Memory B cell (primary cell): ENCODE measurements at regions not wholly inside any gene's neighbourhood (a gene's known extent, or its start where the extent isn't known, plus 50 kb on each side); places are given as distances from the start of the nearest gene placed in this dataset.

Experiments used
- ATAC-seq: fragments of 150-1000 bp; cut with Tn5 transposase; 2 replicates; pipeline ENCODE4 v1.10.0; 2021; ENCODE audit warnings: low read depth, mild to moderate bottlenecking, moderate library complexity
- DNase-seq, 2 donors: peaks; one replicate each; pipeline ENCODE4 v3.0.0; 2022; ENCODE audit warnings: low spot score in 2 of 2
- H3K27ac Mint-ChIP-seq: one replicate; pipeline ENCODE4 v1.8.0; 2022; ENCODE audit warnings: mild to moderate bottlenecking, moderate library complexity, mixed read lengths
- H3K27me3 Mint-ChIP-seq: one replicate; pipeline ENCODE4 v1.8.0; 2022; ENCODE audit warnings: mixed read lengths
- H3K36me3 Mint-ChIP-seq: one replicate; pipeline ENCODE4 v1.8.0; 2022; ENCODE audit warnings: mild to moderate bottlenecking, mixed read lengths
- H3K4me1 Mint-ChIP-seq: one replicate; pipeline ENCODE4 v1.8.0; 2022; ENCODE audit warnings: mixed read lengths
- H3K4me3 Mint-ChIP-seq: one replicate; pipeline ENCODE4 v1.8.0; 2022; ENCODE audit warnings: mild to moderate bottlenecking, moderate library complexity, mixed read lengths
- H3K9me3 Mint-ChIP-seq: one replicate; pipeline ENCODE4 v1.8.0; 2022; ENCODE audit warnings: mixed read lengths

GRCh38 chr11:116166573-116167465, 606.0 kb downstream of the BUD13 start:
- DNase-seq (no peak), ATAC-seq (no peak)
- Mint-ChIP-seq H3K9me3 (no peaks in the 10 kb centered on the region), H3K36me3 (no peaks in the 10 kb centered on the region), H3K27me3 (peaks cover 11% of the 10 kb centered on the region), H3K4me3 (no peak overlapping the region), H3K4me1 (peaks cover 2% of the 10 kb centered on the region), H3K27ac (no peak overlapping the region)

GRCh38 chr11:116164843-116165242, 607.9 kb downstream of the BUD13 start:
- no peaks in the 10 kb centered on the region for H3K36me3 Mint-ChIP-seq
- H3K4me3 Mint-ChIP-seq: no peak overlapping the region
- H3K4me1 Mint-ChIP-seq: no peaks in the 10 kb centered on the region
- ATAC-seq (no peak), DNase-seq (no peak)
- no peaks in the 10 kb centered on the region for H3K9me3 Mint-ChIP-seq
- peaks cover 12% of the 10 kb centered on the region for H3K27me3 Mint-ChIP-seq
- no peak overlapping the region for H3K27ac Mint-ChIP-seq

GRCh38 chr11:116162886-116163230, 609.9 kb downstream of the BUD13 start:
- Mint-ChIP-seq H3K27ac (no peak overlapping the region), H3K4me1 (peaks cover 4% of the 10 kb centered on the region), H3K36me3 (no peaks in the 10 kb centered on the region), H3K9me3 (no peaks in the 10 kb centered on the region), H3K4me3 (no peak overlapping the region), H3K27me3 (peaks cover 15% of the 10 kb centered on the region)
- DNase-seq (peak in 1 of 2 donors; percentile 1), ATAC-seq (no peak)

- H3K4me3 Mint-ChIP-seq: no peak overlapping the region
- no peak for ATAC-seq
- no peak overlapping the region for H3K27ac Mint-ChIP-seq
- H3K4me1 Mint-ChIP-seq: peaks cover 4% of the 10 kb centered on the region
- H3K36me3 Mint-ChIP-seq: no peaks in the 10 kb centered on the region
- DNase-seq: no peak
- peaks cover 14% of the 10 kb centered on the region for H3K27me3 Mint-ChIP-seq
- H3K9me3 Mint-ChIP-seq: no peaks in the 10 kb centered on the region
Measured at GRCh38 chr11:116162086-116162885, 610.5 kb downstream of the BUD13 start.

- H3K27me3 Mint-ChIP-seq: peaks cover 11% of the 10 kb centered on the region
- no peak overlapping the region for H3K27ac Mint-ChIP-seq
- no peak overlapping the region for H3K4me3 Mint-ChIP-seq
- no peaks in the 10 kb centered on the region for H3K36me3 Mint-ChIP-seq
- peaks cover 3% of the 10 kb centered on the region for H3K9me3 Mint-ChIP-seq
- DNase-seq: no peak
- H3K4me1 Mint-ChIP-seq: peaks cover 2% of the 10 kb centered on the region
- ATAC-seq: no peak
Measured at GRCh38 chr11:116148645-116149044, 624.1 kb downstream of the BUD13 start.

GRCh38 chr11:116148056-116148455, 624.7 kb downstream of the BUD13 start:
- Mint-ChIP-seq H3K9me3 (peaks cover 3% of the 10 kb centered on the region), H3K27ac (no peak overlapping the region), H3K4me3 (no peak overlapping the region), H3K27me3 (peaks cover 11% of the 10 kb centered on the region), H3K4me1 (peaks cover 2% of the 10 kb centered on the region), H3K36me3 (no peaks in the 10 kb centered on the region)
- ATAC-seq (no peak), DNase-seq (no peak)

GRCh38 chr11:116145187-116145865, 627.5 kb downstream of the BUD13 start:
- no peaks in the 10 kb centered on the region for H3K9me3 Mint-ChIP-seq
- H3K27me3 Mint-ChIP-seq: peaks cover 15% of the 10 kb centered on the region
- no peaks in the 10 kb centered on the region for H3K36me3 Mint-ChIP-seq
- ATAC-seq: no peak
- DNase-seq: no peak
- no peak overlapping the region for H3K4me3 Mint-ChIP-seq
- H3K27ac Mint-ChIP-seq: no peak overlapping the region
- peaks cover 2% of the 10 kb centered on the region for H3K4me1 Mint-ChIP-seq

- ATAC-seq: no peak
- H3K36me3 Mint-ChIP-seq: no peaks in the 10 kb centered on the region
- peaks cover 15% of the 10 kb centered on the region for H3K27me3 Mint-ChIP-seq
- no peak overlapping the region for H3K4me3 Mint-ChIP-seq
- no peak for DNase-seq
- H3K4me1 Mint-ChIP-seq: peaks cover 2% of the 10 kb centered on the region
- no peak overlapping the region for H3K27ac Mint-ChIP-seq
- no peaks in the 10 kb centered on the region for H3K9me3 Mint-ChIP-seq
Measured at GRCh38 chr11:116144387-116144958, 628.3 kb downstream of the BUD13 start.

GRCh38 chr11:116138280-116138679, 634.1 kb upstream of the CADM1 start:
- H3K27me3 Mint-ChIP-seq: peaks cover 10% of the 10 kb centered on the region
- no peaks in the 10 kb centered on the region for H3K4me1 Mint-ChIP-seq
- H3K36me3 Mint-ChIP-seq: no peaks in the 10 kb centered on the region
- ATAC-seq (no peak), DNase-seq (no peak)
- no peak overlapping the region for H3K27ac Mint-ChIP-seq
- H3K9me3 Mint-ChIP-seq: no peaks in the 10 kb centered on the region
- H3K4me3 Mint-ChIP-seq: no peak overlapping the region

GRCh38 chr11:116137753-116138152, 633.5 kb upstream of the CADM1 start:
- no peak overlapping the region for H3K27ac Mint-ChIP-seq
- no peaks in the 10 kb centered on the region for H3K4me1 Mint-ChIP-seq
- no peaks in the 10 kb centered on the region for H3K9me3 Mint-ChIP-seq
- DNase-seq (no peak), ATAC-seq (no peak)
- no peaks in the 10 kb centered on the region for H3K36me3 Mint-ChIP-seq
- peaks cover 10% of the 10 kb centered on the region for H3K27me3 Mint-ChIP-seq
- no peak overlapping the region for H3K4me3 Mint-ChIP-seq

GRCh38 chr11:116136987-116137674, 632.9 kb upstream of the CADM1 start:
- no peak for DNase-seq
- Mint-ChIP-seq H3K36me3 (no peaks in the 10 kb centered on the region), H3K27me3 (peaks cover 10% of the 10 kb centered on the region), H3K4me1 (no peaks in the 10 kb centered on the region), H3K9me3 (no peaks in the 10 kb centered on the region), H3K4me3 (no peak overlapping the region), H3K27ac (no peak overlapping the region)
- ATAC-seq: no peak

GRCh38 chr11:116135891-116136290, 631.7 kb upstream of the CADM1 start:
- Mint-ChIP-seq H3K27me3 (peaks cover 8% of the 10 kb centered on the region), H3K36me3 (no peaks in the 10 kb centered on the region), H3K9me3 (no peaks in the 10 kb centered on the region), H3K27ac (no peak overlapping the region), H3K4me1 (no peaks in the 10 kb centered on the region), H3K4me3 (no peak overlapping the region)
- no peak for DNase-seq
- ATAC-seq: no peak

GRCh38 chr11:116134450-116134849, 630.2 kb upstream of the CADM1 start:
- H3K4me3 Mint-ChIP-seq: no peak overlapping the region
- no peaks in the 10 kb centered on the region for H3K4me1 Mint-ChIP-seq
- H3K36me3 Mint-ChIP-seq: no peaks in the 10 kb centered on the region
- H3K9me3 Mint-ChIP-seq: no peaks in the 10 kb centered on the region
- DNase-seq (no peak), ATAC-seq (no peak)
- no peak overlapping the region for H3K27ac Mint-ChIP-seq
- peaks cover 5% of the 10 kb centered on the region for H3K27me3 Mint-ChIP-seq
